NCI-H1092 (cell line): ENCODE measurements at regions not wholly inside any gene's neighbourhood (a gene's known extent, or its start where the extent isn't known, plus 50 kb on each side); places are given as distances from the start of the nearest gene placed in this dataset.

ENCODE experiments used
- DNase-seq: peaks from one replicate; lab custom pipeline; 2025; lab: John Stamatoyannopoulos, UW

- DNase-seq: no peak
Observed at GRCh38 chr5:52674815-52675545, 112.7 kb upstream of the ITGA1 start.

- DNase-seq: no peak
Observed at GRCh38 chr5:52682492-52682891, 105.2 kb upstream of the ITGA1 start.

- no peak for DNase-seq
Observed at GRCh38 chr5:52684051-52684450, 103.7 kb upstream of the ITGA1 start.

- no peak for DNase-seq
Observed at GRCh38 chr5:52685566-52685965, 102.2 kb upstream of the ITGA1 start.

- no peak for DNase-seq
Observed at GRCh38 chr5:52685971-52686370, 101.7 kb upstream of the ITGA1 start.

- DNase-seq: no peak
Observed at GRCh38 chr5:52690236-52690768, 97.4 kb upstream of the ITGA1 start.

DNA sequence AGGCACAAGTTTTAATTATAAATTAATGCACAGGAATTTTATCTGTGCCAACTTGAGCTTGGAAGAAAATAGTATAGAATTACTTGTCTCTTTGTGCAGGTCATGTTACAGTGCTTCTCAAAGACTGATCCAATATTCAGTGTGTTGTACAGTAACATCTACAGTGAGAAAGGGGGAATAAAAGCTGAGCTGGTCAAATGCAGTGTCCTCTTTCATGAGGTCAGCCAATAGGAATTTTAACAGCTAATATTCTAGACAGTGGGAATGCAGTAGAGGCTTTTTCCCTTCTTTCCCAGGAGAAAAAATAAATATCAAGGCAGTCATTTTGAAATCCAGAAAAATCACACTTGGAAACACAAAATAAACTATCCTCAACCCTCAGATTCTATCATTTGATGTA lies 95.7 kb upstream of the ITGA1 start:
- no peak for DNase-seq

GRCh38 chr5:52692606-52693005 lies 95.1 kb upstream of the ITGA1 start:
- DNase-seq: no peak

- no peak for DNase-seq
Observed at GRCh38 chr5:52693280-52693679, 94.4 kb upstream of the ITGA1 start.

DNA sequence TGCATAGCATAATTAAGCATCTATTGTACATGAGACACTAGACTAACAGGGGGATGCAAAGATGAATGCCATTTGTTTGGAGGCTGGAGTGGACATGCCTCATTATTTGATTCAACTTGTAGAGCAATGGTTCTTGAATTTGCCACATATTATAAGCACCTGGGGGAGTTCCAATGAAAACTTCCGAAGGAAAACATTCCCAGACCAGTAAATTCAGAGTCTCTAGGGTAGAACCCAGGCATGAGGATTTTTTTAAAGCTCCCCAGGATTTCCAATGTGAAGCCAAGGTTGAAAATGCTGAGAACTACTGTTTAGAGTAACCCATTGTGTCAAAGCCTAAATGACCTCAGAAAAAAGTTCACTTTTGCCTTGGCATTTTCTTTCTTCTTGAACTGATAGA lies 93.9 kb upstream of the ITGA1 start:
- DNase-seq: no peak

DNA sequence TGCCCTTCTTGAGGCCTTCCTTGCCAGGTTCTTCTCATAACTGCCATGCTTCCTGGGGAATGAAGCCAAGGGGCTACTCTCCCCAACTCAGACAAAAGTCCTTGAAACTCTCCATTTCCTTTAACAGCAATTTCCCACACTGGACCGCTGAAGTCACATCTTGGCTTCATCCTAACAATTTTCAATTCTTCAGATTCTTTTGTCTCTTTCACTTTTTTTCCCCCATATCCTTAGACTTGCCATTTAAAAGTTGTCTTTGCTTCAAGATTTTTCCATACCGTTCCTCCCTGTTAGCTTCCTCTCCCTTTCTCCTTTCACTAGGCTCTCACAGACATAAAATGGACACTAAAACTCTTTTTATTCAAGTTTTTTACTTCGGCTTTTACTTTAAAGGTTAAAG lies 93.1 kb upstream of the ITGA1 start:
- DNase-seq: no peak

DNA sequence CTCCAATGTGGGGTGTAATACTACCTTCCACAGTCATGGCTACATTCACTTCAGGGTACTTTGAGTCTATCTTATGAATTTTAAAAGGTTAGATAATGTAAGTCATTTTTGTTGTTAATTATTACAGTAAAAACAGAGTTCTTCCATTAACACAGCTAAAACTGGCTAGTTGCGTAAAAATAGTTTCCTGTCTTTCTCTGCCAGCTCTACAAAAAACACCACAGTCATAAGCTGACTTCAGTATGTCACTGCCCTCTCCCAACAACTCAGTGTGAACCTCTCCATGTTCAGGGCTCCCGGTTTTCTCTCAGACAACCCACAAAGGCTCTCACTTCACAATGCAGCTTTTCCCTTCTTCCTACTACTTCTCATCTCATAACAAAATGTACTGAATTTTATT lies 84.8 kb upstream of the ITGA1 start:
- no peak for DNase-seq

GRCh38 chr5:52703321-52703720 lies 84.4 kb upstream of the ITGA1 start:
- DNase-seq: no peak

DNA sequence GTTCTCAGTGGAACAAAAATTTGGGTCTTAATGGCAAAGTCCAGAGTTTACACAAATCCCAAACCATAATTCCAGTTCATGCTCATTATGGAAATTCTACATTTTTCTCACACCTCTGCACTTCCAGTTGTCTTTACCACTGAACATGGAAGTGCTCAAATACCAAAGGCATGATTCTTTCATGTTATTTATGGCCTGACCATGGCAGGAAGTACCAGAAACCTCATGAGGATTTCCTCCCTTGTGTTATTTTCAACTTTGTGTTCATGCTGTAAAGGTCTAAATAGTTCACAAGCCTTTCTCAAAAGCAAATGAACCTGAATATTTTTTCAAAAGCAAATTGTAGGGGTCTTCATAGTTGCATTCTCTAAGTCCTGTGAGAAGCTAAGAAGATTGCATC lies 82.0 kb upstream of the ITGA1 start:
- no peak for DNase-seq

DNA sequence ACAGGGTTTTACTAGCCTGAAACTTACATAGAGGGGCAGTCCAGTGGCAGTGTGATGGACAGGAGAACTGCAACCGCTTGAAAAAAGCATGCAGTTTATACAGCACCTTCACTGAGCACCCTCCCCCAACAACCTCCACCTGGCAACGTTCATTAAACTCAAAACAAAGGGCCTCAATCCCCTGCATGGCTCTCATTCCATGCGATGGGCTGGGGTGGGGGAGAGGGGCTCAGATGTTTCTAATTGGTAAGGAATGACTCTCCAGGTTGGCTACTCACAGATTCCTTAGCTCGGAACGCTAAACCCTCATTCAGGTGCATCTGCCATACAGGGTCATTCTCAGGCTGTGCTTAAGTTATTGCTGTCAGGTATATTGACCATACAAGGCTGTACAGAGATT lies 80.9 kb upstream of the ITGA1 start:
- DNase-seq: no peak

DNA sequence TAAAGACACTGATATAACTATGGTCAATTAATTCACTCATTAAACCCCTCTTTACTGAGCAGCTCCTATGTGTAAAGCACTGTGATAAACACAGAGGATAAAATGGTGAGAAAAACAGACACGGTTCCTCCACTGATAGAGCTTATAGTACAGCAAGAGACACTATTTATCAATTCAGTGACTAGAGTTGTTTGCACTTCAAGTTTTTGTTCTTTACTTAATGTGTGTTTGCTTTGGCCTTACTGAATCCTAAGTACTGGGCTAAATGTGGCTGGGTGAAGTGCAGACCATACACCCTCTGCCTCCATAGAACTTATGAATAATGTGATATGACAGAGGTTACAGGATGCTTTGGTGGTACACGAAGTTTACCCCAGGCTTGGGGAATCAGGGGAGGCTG lies 80.1 kb upstream of the ITGA1 start:
- no peak for DNase-seq

- DNase-seq: no peak
Observed at GRCh38 chr5:52708463-52708862, 79.3 kb upstream of the ITGA1 start.

DNA sequence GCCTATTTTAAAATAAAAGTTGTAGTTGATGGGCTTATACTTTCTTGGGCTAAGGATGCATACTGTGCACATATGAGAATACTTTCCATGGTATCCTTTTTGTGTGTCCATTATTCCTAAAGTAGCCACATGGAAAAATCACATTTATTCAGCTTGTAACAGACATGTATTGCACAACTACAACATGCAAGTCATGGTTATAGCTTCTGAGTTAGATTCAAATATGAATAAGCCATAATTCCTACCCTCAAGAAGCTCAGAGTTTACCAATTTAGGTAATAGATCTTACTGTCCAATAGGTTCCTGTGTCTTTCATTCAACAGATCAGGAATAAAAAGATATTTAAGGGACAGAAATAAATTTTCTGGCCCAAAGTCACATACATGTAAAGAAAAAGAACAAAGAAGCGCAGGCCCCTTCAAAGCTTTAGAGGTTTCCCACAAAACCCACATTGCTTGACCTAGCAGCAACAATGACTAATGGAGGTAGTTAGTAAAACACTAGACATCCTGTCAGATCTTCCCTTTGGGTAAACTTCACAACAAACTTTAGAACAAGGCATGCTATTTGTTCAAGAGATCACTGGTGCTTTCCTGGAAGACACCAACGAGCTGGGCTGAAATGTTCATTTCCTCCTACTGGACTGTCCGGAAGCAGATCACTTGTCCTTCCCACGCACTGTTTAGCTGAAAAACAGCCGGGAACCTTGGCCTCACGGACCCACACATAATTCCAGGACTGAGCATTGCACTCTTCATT lies 78.4 kb upstream of the ITGA1 start:
- no peak for DNase-seq

GRCh38 chr5:52710310-52710971 lies 77.3 kb upstream of the ITGA1 start:
- DNase-seq: no peak

GRCh38 chr5:52710972-52711596 lies 76.6 kb upstream of the ITGA1 start:
- DNase-seq: no peak

GRCh38 chr5:52712354-52712753 lies 75.4 kb upstream of the ITGA1 start:
- DNase-seq: no peak

DNA sequence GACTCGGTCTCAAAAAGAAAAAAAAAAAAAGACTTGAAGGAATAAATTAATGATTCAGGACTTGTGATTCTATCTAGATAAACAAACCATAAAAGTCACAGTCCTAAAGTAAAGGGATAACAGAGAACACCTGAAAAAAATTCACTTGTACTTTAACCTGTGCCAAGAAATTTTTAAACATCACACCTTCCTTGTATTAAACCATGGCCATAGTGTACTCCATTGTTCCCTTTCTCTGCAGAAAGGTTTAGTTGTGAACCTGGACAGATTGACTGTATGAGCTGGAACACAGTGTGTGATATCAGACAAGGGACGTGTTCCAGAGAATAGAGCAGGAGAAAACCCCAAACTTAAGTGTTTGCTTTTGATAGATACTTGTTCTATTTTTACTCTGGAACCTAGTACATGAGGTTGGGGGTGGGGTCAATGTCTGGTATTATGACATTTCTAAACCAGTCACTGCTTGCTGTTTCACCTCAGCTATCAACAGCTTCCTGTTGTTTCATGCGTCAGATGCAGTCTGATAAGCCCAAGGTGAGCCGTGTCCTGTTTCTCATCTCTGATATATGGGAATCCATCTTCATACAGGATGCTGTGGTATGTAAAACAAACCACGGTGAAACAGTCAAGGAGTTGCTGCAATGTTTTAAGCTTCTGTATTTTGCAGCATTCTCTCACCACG lies 62.5 kb upstream of the ITGA1 start:
- no peak for DNase-seq
